ENCODE measurements at regions not wholly inside any gene's neighbourhood (a gene's known extent, or its start where the extent isn't known, plus 50 kb on each side); places are given as distances from the start of the nearest gene placed in this dataset.

DNA sequence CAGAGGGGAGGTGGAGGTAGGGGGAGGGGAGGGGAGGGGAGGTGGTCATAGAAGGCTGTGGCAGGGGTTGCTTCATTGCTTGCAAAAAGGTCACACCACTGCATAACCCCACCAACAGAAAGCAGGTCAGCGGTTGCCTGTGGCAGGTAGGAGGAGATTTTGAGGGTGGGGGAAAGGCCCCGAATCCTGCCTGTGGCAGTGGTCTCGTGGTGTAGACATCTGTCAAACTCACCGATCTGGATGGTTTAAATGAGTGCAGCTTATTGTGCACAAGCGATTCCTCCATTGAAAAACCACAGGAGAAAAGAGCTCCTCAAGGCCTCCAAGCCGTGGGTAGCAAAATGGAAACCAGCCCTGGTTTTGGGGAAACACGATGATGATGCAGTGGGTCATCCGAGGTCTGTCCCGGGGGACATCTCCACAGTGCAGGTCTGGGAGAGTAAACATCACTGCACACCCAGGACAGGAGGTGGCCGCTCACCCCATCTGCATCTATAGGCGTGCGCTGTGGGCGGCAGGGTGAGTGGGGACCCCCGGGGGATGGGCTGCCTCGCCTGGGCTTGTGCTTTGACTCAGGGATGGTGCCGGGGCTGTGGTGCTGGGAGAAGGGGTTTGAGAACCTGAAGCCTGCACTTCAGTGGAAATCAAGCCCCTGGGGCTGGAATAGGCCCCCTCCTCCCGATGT, 112.3 kb downstream of the CRYAA start:
- TF ChIP-seq, protein P1, sequence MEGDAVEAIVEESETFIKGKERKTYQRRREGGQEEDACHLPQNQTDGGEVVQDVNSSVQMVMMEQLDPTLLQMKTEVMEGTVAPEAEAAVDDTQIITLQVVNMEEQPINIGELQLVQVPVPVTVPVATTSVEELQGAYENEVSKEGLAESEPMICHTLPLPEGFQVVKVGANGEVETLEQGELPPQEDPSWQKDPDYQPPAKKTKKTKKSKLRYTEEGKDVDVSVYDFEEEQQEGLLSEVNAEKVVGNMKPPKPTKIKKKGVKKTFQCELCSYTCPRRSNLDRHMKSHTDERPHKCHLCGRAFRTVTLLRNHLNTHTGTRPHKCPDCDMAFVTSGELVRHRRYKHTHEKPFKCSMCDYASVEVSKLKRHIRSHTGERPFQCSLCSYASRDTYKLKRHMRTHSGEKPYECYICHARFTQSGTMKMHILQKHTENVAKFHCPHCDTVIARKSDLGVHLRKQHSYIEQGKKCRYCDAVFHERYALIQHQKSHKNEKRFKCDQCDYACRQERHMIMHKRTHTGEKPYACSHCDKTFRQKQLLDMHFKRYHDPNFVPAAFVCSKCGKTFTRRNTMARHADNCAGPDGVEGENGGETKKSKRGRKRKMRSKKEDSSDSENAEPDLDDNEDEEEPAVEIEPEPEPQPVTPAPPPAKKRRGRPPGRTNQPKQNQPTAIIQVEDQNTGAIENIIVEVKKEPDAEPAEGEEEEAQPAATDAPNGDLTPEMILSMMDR (conservative IDR thresholded peaks at IDR 0.05) = no peak
- 87 to 96% methylated on average over 7 to 17 of the region's 17 CpGs for WGBS, 2 experiments (ENCODE audit: insufficient coverage in 1 of 2, insufficient read length in 1 of 2)
- Mint-ChIP-seq H3K4me3 (no peak overlapping the region), H3K27ac (no peak overlapping the region), H3K36me3 (ENCODE audit: low read depth) (no peaks in the 10 kb centered on the region), H3K9me3 (no peaks in the 10 kb centered on the region), H3K27me3 (ENCODE audit: insufficient read depth) (peaks cover 2% of the 10 kb centered on the region), H3K4me1 (no peaks in the 10 kb centered on the region)
- no peak for DNase-seq
- Histone ChIP-seq H3K4me3 (ENCODE audit: low read length) (no peak overlapping the region), H3K27ac (ENCODE audit: low read depth, low read length) (no peak overlapping the region), H3K9ac (ENCODE audit: extremely low read depth, low read length, poor library complexity, severe bottlenecking) (no peak overlapping the region), H3K9me3 (ENCODE audit: control insufficient read depth, low read length) (no peaks in the 10 kb centered on the region), H3K27me3 (ENCODE audit: control insufficient read depth, insufficient read depth, low read length, poor library complexity, severe bottlenecking) (no peaks in the 10 kb centered on the region), H3K4me1 (ENCODE audit: control insufficient read depth, insufficient read depth, low read length) (no peaks in the 10 kb centered on the region), H3K36me3 (ENCODE audit: control insufficient read depth, insufficient read depth, low read length) (no peaks in the 10 kb centered on the region)

DNA sequence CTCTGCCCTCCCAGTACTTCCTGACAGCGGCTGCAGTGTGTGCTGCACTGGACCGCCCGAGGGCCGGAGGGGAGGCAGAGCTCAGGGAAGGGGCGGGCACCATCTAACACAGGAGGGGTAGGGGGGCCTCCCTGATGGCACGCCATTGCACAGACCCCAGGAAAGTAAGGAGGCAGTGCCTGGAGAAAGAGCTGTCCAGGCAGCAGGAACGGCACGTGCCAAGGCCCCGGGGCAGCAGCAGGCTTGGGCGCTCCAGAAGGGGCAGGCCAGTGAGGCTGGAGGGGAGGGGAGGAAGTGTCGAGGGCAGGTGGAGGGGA, 110.7 kb downstream of the CRYAA start:
- H3K4me3 Mint-ChIP-seq = no peak overlapping the region
- H3K27ac Mint-ChIP-seq = no peak overlapping the region
- H3K9me3 Mint-ChIP-seq = no peaks in the 10 kb centered on the region
- no peaks in the 10 kb centered on the region for H3K36me3 Mint-ChIP-seq (ENCODE audit: low read depth)
- no peak for DNase-seq
- Histone ChIP-seq H3K36me3 (ENCODE audit: control insufficient read depth, insufficient read depth, low read length) (no peaks in the 10 kb centered on the region), H3K4me3 (ENCODE audit: low read length) (no peak overlapping the region), H3K27ac (ENCODE audit: low read depth, low read length) (no peak overlapping the region), H3K9me3 (ENCODE audit: control insufficient read depth, low read length) (no peaks in the 10 kb centered on the region), H3K27me3 (ENCODE audit: control insufficient read depth, insufficient read depth, low read length, poor library complexity, severe bottlenecking) (no peaks in the 10 kb centered on the region), H3K4me1 (ENCODE audit: control insufficient read depth, insufficient read depth, low read length) (no peaks in the 10 kb centered on the region), H3K9ac (ENCODE audit: extremely low read depth, low read length, poor library complexity, severe bottlenecking) (no peak overlapping the region)
- TF ChIP-seq, protein P1 (conservative IDR thresholded peaks at IDR 0.05) = no peak
- WGBS, 2 experiments (ENCODE audit: insufficient coverage in 1 of 2, insufficient read length in 1 of 2) = 97% methylated on average over 10 of the region's 11 CpGs; no CpG with 5 or more reads in 1 of the 2 experiments
- H3K4me1 Mint-ChIP-seq = no peaks in the 10 kb centered on the region
- peaks cover 2% of the 10 kb centered on the region for H3K27me3 Mint-ChIP-seq (ENCODE audit: insufficient read depth)

DNA sequence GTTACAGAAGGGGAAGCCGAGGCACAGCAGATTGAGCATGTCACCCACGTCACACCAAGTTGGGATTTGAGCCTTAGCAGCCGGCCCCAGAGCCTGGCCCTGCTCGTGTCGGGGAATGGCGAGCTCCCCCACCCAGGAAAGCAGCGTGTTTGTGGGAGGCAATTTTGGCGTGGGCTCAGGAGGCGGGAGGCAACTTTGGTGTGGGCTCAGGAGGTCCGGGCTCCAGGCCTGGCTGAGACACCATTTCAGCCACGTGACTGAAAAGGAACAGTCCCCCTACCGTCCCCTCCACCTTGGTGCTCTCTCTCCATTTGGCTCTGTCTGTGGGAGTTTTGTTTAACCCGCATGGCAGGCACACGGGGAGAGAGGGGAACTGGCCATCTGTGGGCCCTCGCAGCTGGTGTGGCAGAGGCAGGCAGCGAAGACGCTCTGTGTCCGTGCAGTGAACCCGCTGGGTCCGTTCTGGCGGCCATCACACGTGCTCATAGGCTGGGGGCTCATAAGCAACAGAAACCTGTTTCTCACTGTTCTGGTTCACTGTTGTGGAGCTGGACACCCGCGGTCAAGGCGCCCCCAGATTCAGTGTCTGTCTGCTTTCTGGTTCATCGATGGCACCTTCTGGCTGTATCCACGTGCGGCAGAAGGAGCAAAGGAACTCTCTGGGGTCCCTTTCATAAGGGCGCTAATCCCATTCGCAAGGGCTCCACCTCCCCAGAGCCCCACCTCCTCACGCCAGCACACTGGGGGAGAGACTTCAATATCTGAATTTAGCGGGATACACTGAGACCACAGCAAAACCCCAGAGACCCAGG, 110.2 kb downstream of the CRYAA start:
- peaks cover 2% of the 10 kb centered on the region for H3K27me3 Mint-ChIP-seq (ENCODE audit: insufficient read depth)
- H3K27ac Mint-ChIP-seq = no peak overlapping the region
- Histone ChIP-seq H3K4me1 (ENCODE audit: control insufficient read depth, insufficient read depth, low read length) (no peaks in the 10 kb centered on the region), H3K36me3 (ENCODE audit: control insufficient read depth, insufficient read depth, low read length) (no peaks in the 10 kb centered on the region), H3K4me3 (ENCODE audit: low read length) (no peak overlapping the region), H3K27me3 (ENCODE audit: control insufficient read depth, insufficient read depth, low read length, poor library complexity, severe bottlenecking) (no peaks in the 10 kb centered on the region), H3K27ac (ENCODE audit: low read depth, low read length) (no peak overlapping the region), H3K9ac (ENCODE audit: extremely low read depth, low read length, poor library complexity, severe bottlenecking) (no peak overlapping the region), H3K9me3 (ENCODE audit: control insufficient read depth, low read length) (no peaks in the 10 kb centered on the region)
- TF ChIP-seq, protein P1 (conservative IDR thresholded peaks at IDR 0.05) = no peak
- WGBS, 2 experiments (ENCODE audit: insufficient coverage in 1 of 2, insufficient read length in 1 of 2) = 87 to 89% methylated on average over 26 to 32 of the region's 32 CpGs
- DNase-seq = no peak
- H3K4me3 Mint-ChIP-seq = no peak overlapping the region
- no peaks in the 10 kb centered on the region for H3K4me1 Mint-ChIP-seq
- no peaks in the 10 kb centered on the region for H3K36me3 Mint-ChIP-seq (ENCODE audit: low read depth)
- no peaks in the 10 kb centered on the region for H3K9me3 Mint-ChIP-seq
